ENCODE measurements at regions not wholly inside any gene's neighbourhood (a gene's known extent, or its start where the extent isn't known, plus 50 kb on each side); places are given as distances from the start of the nearest gene placed in this dataset.
A peak's percentile ranks its signal among the peaks of the same experiment; 100 is the strongest.

DNA sequence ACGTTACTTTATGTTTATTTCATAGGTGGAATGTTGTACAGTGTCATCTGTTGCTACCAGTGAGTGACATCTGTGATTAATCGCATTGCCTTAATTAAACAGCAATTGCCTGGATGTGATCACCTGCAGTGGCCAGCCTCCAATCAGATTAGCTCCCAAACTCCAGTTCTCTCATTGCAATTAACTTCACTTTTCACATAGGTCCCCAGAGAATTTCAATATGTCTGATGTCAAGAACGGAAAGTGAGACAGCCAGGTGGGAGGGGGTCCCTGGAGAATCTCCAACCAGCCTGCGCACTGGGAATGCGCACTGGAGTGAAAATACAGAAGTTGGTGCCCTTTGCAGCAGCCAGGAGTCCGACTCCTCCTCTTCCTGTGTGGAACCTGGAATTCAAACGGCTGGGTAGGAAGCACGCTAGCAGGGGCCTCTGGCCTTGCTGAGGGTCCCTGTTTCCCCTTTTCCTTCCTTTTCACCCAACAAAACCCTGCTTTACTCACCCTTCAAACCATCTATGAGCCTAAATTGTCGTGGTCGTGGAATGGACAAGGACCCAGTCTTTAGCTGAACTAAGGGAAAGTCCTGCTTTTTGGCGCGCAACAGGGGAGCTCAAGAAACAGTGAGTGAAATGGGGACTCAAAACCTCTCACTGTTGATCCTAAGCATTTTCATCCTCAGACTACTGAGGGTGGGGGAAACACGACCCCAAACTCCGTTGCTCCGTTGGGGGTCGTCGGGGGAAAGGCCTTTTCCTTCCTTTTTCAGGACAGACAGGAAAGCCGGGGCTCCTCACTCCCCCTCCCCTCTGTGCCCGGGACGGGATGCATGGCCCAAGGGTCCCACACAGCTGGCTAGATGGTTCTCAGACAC is 1355.5 kb upstream of the LRRTM3 start (continued):
- TF ChIP-seq, protein P1, sequence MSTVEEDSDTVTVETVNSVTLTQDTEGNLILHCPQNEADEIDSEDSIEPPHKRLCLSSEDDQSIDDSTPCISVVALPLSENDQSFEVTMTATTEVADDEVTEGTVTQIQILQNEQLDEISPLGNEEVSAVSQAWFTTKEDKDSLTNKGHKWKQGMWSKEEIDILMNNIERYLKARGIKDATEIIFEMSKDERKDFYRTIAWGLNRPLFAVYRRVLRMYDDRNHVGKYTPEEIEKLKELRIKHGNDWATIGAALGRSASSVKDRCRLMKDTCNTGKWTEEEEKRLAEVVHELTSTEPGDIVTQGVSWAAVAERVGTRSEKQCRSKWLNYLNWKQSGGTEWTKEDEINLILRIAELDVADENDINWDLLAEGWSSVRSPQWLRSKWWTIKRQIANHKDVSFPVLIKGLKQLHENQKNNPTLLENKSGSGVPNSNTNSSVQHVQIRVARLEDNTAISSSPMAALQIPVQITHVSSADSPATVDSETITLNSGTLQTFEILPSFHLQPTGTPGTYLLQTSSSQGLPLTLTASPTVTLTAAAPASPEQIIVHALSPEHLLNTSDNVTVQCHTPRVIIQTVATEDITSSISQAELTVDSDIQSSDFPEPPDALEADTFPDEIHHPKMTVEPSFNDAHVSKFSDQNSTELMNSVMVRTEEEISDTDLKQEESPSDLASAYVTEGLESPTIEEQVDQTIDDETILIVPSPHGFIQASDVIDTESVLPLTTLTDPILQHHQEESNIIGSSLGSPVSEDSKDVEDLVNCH (CRISPR knock-in tag; IDR thresholded peaks at IDR 0.05), result no peak
- TF ChIP-seq, protein P2, sequence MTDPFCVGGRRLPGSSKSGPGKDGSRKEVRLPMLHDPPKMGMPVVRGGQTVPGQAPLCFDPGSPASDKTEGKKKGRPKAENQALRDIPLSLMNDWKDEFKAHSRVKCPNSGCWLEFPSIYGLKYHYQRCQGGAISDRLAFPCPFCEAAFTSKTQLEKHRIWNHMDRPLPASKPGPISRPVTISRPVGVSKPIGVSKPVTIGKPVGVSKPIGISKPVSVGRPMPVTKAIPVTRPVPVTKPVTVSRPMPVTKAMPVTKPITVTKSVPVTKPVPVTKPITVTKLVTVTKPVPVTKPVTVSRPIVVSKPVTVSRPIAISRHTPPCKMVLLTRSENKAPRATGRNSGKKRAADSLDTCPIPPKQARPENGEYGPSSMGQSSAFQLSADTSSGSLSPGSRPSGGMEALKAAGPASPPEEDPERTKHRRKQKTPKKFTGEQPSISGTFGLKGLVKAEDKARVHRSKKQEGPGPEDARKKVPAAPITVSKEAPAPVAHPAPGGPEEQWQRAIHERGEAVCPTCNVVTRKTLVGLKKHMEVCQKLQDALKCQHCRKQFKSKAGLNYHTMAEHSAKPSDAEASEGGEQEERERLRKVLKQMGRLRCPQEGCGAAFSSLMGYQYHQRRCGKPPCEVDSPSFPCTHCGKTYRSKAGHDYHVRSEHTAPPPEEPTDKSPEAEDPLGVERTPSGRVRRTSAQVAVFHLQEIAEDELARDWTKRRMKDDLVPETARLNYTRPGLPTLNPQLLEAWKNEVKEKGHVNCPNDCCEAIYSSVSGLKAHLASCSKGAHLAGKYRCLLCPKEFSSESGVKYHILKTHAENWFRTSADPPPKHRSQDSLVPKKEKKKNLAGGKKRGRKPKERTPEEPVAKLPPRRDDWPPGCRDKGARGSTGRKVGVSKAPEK (CRISPR knock-in tag; IDR thresholded peaks at IDR 0.05; ENCODE audit: borderline replicate concordance), result no peak
- TF ChIP-seq ARNT (IDR thresholded peaks at IDR 0.05) (no peak), RAD51 (IDR thresholded peaks at IDR 0.05; ENCODE audit: borderline replicate concordance) (no peak), HOXA5 (CRISPR knock-in tag; IDR thresholded peaks at IDR 0.05) (no peak), SUZ12 (IDR thresholded peaks at IDR 0.05; ENCODE audit: low read depth, low read length) (no peak), ZNF780A (CRISPR knock-in tag; IDR thresholded peaks at IDR 0.05) (no peak), TEAD3 (CRISPR knock-in tag; optimal IDR thresholded peaks at IDR 0.05; ENCODE audit: borderline replicate concordance) (peak; percentile 75), SKI (IDR thresholded peaks at IDR 0.05; ENCODE audit: partially characterized antibody) (no peak), ZMYM2 (CRISPR knock-in tag; IDR thresholded peaks at IDR 0.05) (no peak), TAF1 (CRISPR knock-in tag; IDR thresholded peaks at IDR 0.05) (peak; percentile 62; the same call in 1 of the 2 replicates), TBX3 (IDR thresholded peaks at IDR 0.05; ENCODE audit: borderline replicate concordance) (no peak)
- TF ChIP-seq, protein P3, sequence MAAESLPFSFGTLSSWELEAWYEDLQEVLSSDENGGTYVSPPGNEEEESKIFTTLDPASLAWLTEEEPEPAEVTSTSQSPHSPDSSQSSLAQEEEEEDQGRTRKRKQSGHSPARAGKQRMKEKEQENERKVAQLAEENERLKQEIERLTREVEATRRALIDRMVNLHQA (CRISPR knock-in tag; IDR thresholded peaks at IDR 0.05), result no peak
- TF ChIP-seq, protein P4, sequence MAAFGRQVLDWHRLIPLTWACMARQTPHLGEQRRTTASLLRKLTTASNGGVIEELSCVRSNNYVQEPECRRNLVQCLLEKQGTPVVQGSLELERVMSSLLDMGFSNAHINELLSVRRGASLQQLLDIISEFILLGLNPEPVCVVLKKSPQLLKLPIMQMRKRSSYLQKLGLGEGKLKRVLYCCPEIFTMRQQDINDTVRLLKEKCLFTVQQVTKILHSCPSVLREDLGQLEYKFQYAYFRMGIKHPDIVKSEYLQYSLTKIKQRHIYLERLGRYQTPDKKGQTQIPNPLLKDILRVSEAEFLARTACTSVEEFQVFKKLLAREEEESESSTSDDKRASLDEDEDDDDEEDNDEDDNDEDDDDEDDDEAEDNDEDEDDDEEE (CRISPR knock-in tag; IDR thresholded peaks at IDR 0.05), result no peak
- TF ChIP-seq, protein P5, sequence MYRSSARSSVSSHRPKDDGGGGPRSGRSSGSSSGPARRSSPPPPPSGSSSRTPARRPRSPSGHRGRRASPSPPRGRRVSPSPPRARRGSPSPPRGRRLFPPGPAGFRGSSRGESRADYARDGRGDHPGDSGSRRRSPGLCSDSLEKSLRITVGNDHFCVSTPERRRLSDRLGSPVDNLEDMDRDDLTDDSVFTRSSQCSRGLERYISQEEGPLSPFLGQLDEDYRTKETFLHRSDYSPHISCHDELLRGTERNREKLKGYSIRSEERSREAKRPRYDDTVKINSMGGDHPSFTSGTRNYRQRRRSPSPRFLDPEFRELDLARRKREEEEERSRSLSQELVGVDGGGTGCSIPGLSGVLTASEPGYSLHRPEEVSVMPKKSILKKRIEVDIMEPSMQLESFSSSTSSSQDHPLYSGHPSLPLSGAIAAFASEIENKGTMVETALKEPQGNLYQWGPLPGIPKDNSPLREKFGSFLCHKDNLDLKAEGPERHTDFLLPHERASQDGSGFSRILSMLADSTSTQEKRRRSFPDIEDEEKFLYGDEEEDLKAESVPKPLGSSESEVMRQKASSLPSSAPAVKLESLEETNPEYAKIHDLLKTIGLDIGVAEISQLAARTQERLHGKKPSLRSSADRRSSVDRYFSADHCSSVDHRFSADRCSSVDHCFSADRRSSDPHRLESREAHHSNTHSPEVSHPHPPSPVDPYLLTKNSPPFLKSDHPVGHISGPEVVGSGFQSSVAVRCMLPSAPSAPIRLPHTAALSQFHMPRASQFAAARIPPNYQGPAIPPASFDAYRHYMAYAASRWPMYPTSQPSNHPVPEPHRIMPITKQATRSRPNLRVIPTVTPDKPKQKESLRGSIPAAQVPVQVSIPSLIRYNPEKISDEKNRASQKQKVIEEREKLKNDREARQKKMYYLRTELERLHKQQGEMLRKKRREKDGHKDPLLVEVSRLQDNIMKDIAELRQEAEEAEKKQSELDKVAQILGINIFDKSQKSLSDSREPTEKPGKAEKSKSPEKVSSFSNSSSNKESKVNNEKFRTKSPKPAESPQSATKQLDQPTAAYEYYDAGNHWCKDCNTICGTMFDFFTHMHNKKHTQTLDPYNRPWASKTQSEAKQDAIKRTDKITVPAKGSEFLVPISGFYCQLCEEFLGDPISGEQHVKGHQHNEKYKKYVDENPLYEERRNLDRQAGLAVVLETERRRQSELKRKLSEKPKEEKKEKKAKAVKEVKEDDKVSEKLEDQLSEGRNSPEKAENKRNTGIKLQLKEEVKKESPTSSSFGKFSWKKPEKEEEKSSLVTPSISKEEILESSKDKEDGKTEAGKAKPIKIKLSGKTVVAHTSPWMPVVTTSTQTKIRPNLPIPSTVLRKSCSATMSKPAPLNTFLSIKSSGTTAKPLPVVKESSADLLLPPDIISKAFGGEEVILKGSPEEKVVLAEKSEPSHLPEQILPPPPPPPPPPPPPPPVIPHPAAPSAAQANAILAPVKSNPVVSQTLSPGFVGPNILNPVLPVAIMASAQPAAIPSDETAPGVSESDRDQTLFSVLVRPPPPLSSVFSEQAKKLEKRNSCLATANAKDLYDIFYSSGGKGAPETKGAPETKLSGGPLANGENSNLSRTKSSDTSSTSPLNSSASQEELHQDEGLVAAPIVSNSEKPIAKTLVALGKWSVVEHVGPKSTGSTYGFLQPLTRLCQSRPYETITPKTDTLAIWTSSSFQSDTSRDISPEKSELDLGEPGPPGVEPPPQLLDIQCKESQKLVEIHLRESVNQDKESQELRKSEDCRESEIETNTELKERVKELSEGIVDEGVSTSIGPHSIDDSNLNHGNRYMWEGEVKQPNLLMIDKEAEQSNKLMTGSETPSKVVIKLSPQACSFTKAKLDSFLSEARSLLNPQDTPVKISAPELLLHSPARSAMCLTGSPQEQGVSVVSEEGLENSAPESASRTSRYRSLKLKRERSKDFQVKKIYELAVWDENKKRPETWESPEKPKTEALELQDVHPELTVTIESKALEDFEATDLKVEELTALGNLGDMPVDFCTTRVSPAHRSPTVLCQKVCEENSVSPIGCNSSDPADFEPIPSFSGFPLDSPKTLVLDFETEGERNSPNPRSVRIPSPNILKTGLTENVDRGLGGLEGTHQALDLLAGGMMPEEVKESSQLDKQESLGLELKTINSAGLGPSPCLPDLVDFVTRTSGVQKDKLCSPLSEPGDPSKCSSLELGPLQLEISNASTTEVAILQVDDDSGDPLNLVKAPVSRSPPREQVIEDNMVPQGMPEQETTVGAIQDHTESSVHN (CRISPR knock-in tag; IDR thresholded peaks at IDR 0.05), result no peak

All from HepG2 (cell line).